OCI-LY7 (cell line): ENCODE measurements at regions not wholly inside any gene's neighbourhood (a gene's known extent, or its start where the extent isn't known, plus 50 kb on each side); places are given as distances from the start of the nearest gene placed in this dataset.
A peak's percentile ranks its signal among the peaks of the same experiment; 100 is the strongest.

Experiments
- BruUV-seq: library from RNA; stranded (reverse); fragments of 400-500 nt; replicated peaks from 2 replicates; lab custom pipeline; 2021; lab: Mats Ljungman, UMichigan
- CTCF ChIA-PET: fragments of 300-600 bp; sonication (Branson Sonifier 250); formaldehyde crosslinking; loops from one replicate; lab custom pipeline; 2022; ENCODE audit warnings: antibody characterized with exemption; ENCODE audit not compliant: unreplicated experiment; lab: Charles Lee
- POLR2A ChIA-PET: fragments of 300-600 bp; sonication (Branson Sonifier 250); formaldehyde crosslinking; loops from one replicate; lab custom pipeline; 2022; ENCODE audit warnings: antibody characterized with exemption; lab: Charles Lee
- DNase-seq: peaks from one replicate; pipeline ENCODE4 v3.0.0-alpha.2; 2015; ENCODE audit warnings: low spot score
- H2AFZ ChIP-seq: fragments of 200-600 bp; sonication (generic), shearing (Covaris generic); 2 replicates; pipeline ENCODE4 v1.6.1; 2014; ENCODE audit warnings: mild to moderate bottlenecking, antibody characterized with exemption, low read length, moderate library complexity
- H3K27ac ChIP-seq: fragments of 200-600 bp; sonication (generic); 2 replicates; pipeline ENCODE4 v1.5.1; 2014; ENCODE audit warnings: mixed run types, low read depth, mild to moderate bottlenecking, moderate library complexity, low read length, inconsistent platforms; ENCODE audit not compliant: poor library complexity, severe bottlenecking
- H3K36me3 ChIP-seq: fragments of 200-600 bp; sonication (generic); 2 replicates; pipeline ENCODE4 v1.6.1; 2014; ENCODE audit warnings: mild to moderate bottlenecking, antibody characterized with exemption, low read length, moderate library complexity, mixed read lengths; ENCODE audit not compliant: insufficient read depth
- H3K4me1 ChIP-seq: fragments of 200-600 bp; sonication (generic); 2 replicates; pipeline ENCODE4 v1.5.1; 2014; ENCODE audit warnings: mild to moderate bottlenecking, low read length; ENCODE audit not compliant: insufficient read depth, poor library complexity, severe bottlenecking
- H3K4me2 ChIP-seq: fragments of 200-600 bp; sonication (generic); 2 replicates; pipeline ENCODE4 v1.6.1; 2014; ENCODE audit warnings: mild to moderate bottlenecking, low read length
- H3K4me3 ChIP-seq: fragments of 200-600 bp; sonication (generic); 2 replicates; pipeline ENCODE4 v1.5.1; 2014; ENCODE audit warnings: mild to moderate bottlenecking, low read depth, low read length; ENCODE audit not compliant: poor library complexity, severe bottlenecking
- H3K79me2 ChIP-seq: fragments of 200-600 bp; sonication (generic); 2 replicates; pipeline ENCODE4 v1.6.1; 2016; ENCODE audit warnings: low read depth, mild to moderate bottlenecking, low read length, moderate library complexity, mixed read lengths; ENCODE audit not compliant: insufficient read depth
- H3K9me2 ChIP-seq: fragments of 200-600 bp; sonication (generic); 2 replicates; pipeline ENCODE4 v1.6.1; 2016; ENCODE audit warnings: mild to moderate bottlenecking, low read length, mixed read lengths; ENCODE audit not compliant: insufficient read depth
- H3K9me3 ChIP-seq: fragments of 200-600 bp; sonication (generic); 2 replicates; pipeline ENCODE4 v1.6.1; 2014; ENCODE audit warnings: mild to moderate bottlenecking, mixed run types, low read length, mixed read lengths
- H4K20me1 ChIP-seq: fragments of 200-600 bp; sonication (generic); 2 replicates; pipeline ENCODE4 v1.6.1; 2014; ENCODE audit warnings: mild to moderate bottlenecking, antibody characterized with exemption, low read length, moderate library complexity, mixed read lengths; ENCODE audit not compliant: insufficient read depth
- CTCF ChIP-seq: fragments of 200-600 bp; sonication (generic); conservative IDR thresholded peaks from 2 replicates; pipeline ENCODE4 v1.5.1; 2014; ENCODE audit warnings: mild to moderate bottlenecking, antibody characterized with exemption, low read length, moderate library complexity, mixed read lengths
- EZH2phosphoT487 ChIP-seq: fragments of 200-600 bp; sonication (generic); IDR thresholded peaks from 2 replicates; pipeline ENCODE4 v1.6.1; 2018; ENCODE audit warnings: low read depth, borderline replicate concordance, mild to moderate bottlenecking, mixed run types, antibody characterized with exemption, low read length, moderate library complexity, mixed read lengths
- intact Hi-C: fragments of 100-400 bp; cut with micrococcal nuclease; formaldehyde crosslinking; loops from one replicate; pipeline ENCODE4 v1.10.0; 2022; ENCODE audit not compliant: unreplicated experiment

GRCh38 chr2:145221516-145221915 lies 701.6 kb upstream of the ZEB2 start:
- intact Hi-C loops, result loop anchor here (5.0 to 10.0 kb wide), 2 partner anchors 517 to 531 kb away; no protein-coding TSS in a partner anchor
- no peaks in the 10 kb centered on the region for H3K9me2 ChIP-seq
- peak overlapping the region; percentile 80 for H3K27ac ChIP-seq
- peaks cover 36% of the 10 kb centered on the region for H3K4me1 ChIP-seq
- TF ChIP-seq CTCF (no peak), EZH2phosphoT487 (no peak)
- H2AFZ ChIP-seq, result no peak overlapping the region
- DNase-seq, result no peak
- ChIA-PET CTCF (interaction anchor here (0.9 kb wide), 1 partner anchor 17 kb away, joined by 3 read pairs; no protein-coding TSS in a partner anchor), POLR2A (interaction anchor here (0.6 to 1.2 kb wide), 5 partner anchors 9 to 305 kb away, joined by 3 to 4 read pairs (median 4); no protein-coding TSS in a partner anchor)
- BruUV-seq, result no TSS peak
- no peaks in the 10 kb centered on the region for H4K20me1 ChIP-seq
- H3K4me2 ChIP-seq, result no peak overlapping the region
- no peaks in the 10 kb centered on the region; the same call in 1 of the 2 replicates for H3K36me3 ChIP-seq
- H3K79me2 ChIP-seq, result no peaks in the 10 kb centered on the region
- H3K9me3 ChIP-seq, result peaks cover 8% of the 10 kb centered on the region; the same call in 1 of the 2 replicates
- H3K4me3 ChIP-seq, result no peak overlapping the region

DNA sequence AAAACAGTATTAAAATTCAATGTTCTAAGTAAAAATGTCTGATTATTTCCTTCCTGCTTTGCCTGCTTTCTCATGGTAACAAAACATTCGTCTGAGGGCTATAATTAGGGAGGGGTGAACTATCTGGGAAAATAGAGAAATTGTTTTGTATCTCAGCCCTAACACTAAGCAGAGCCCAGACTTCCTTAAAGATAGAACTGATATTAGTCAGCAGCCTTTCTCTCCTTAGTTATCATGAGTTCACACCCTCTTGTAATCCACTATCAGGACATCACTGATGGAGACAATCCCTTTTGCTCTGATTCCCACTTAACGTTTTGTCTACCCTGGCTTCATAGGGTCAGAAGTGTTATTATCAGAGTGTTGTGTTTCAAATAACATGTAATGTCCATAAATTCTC lies 701.1 kb upstream of the ZEB2 start:
- POLR2A ChIA-PET, result interaction anchor here (0.7 to 1.0 kb wide), 4 partner anchors 9 to 205 kb away, joined by 3 to 4 read pairs (median 3); no protein-coding TSS in a partner anchor
- Histone ChIP-seq H4K20me1 (no peaks in the 10 kb centered on the region), H3K27ac (peak overlapping the region; percentile 80), H3K4me2 (peak overlapping the region; percentile 60), H3K4me3 (no peak overlapping the region), H3K4me1 (peaks cover 36% of the 10 kb centered on the region), H3K36me3 (no peaks in the 10 kb centered on the region; the same call in 1 of the 2 replicates), H3K79me2 (no peaks in the 10 kb centered on the region), H3K9me2 (no peaks in the 10 kb centered on the region), H3K9me3 (peaks cover 8% of the 10 kb centered on the region; the same call in 1 of the 2 replicates), H2AFZ (no peak overlapping the region)
- CTCF ChIA-PET, result interaction anchor here (0.9 kb wide), 1 partner anchor 18 kb away, joined by 3 read pairs; no protein-coding TSS in a partner anchor
- intact Hi-C loops, result loop anchor here (5.0 to 10.0 kb wide), 2 partner anchors 516 to 531 kb away; no protein-coding TSS in a partner anchor
- no peak for TF ChIP-seq CTCF
- no peak for TF ChIP-seq EZH2phosphoT487
- peak; percentile 13 for DNase-seq
- BruUV-seq, result no TSS peak

GRCh38 chr2:145220496-145220895 lies 700.6 kb upstream of the ZEB2 start:
- Histone ChIP-seq H3K4me3 (peak overlapping the region; percentile 32), H3K4me2 (peak overlapping the region; percentile 60), H3K9me2 (no peaks in the 10 kb centered on the region), H3K36me3 (no peaks in the 10 kb centered on the region; the same call in 1 of the 2 replicates), H3K79me2 (no peaks in the 10 kb centered on the region), H3K27ac (peak overlapping the region; percentile 80), H3K9me3 (peaks cover 8% of the 10 kb centered on the region; the same call in 1 of the 2 replicates), H3K4me1 (peaks cover 36% of the 10 kb centered on the region), H2AFZ (peak overlapping the region; percentile 56; the same call in 1 of the 2 replicates), H4K20me1 (no peaks in the 10 kb centered on the region)
- DNase-seq, result peak; percentile 80
- POLR2A ChIA-PET, result interaction anchor here (0.6 to 1.2 kb wide), 8 partner anchors 10 to 205 kb away, joined by 3 to 11 read pairs (median 3); no protein-coding TSS in a partner anchor
- TF ChIP-seq CTCF, result no peak
- no peak for TF ChIP-seq EZH2phosphoT487
- CTCF ChIA-PET, result no interaction called here
- intact Hi-C loops, result loop anchor here (1.0 to 10.0 kb wide), 3 partner anchors 192 to 532 kb away; no protein-coding TSS in a partner anchor
- no TSS peak for BruUV-seq
